SK-N-SH (cell line): ENCODE measurements at regions not wholly inside any gene's neighbourhood (a gene's known extent, or its start where the extent isn't known, plus 50 kb on each side); places are given as distances from the start of the nearest gene placed in this dataset.
A peak's percentile ranks its signal among the peaks of the same experiment; 100 is the strongest.

Experiments used
- CTCF ChIA-PET: fragments of 300-600, 350-600 bp; formaldehyde crosslinking; extraction: SDS; loops from one replicate; lab custom pipeline; 2021; lab: Yijun Ruan, JAX
- POLR2A ChIA-PET: fragments of 350-600 bp; sonication (Branson Sonifier 250); formaldehyde crosslinking; extraction: SDS; loops from one replicate; lab custom pipeline; 2020; ENCODE audit warnings: antibody characterized with exemption, inconsistent platforms; lab: Yijun Ruan, JAX
- DNase-seq: peaks from one replicate; pipeline ENCODE4 v3.0.0; 2012
- H2AFZ ChIP-seq: fragments of 200-600 bp; sonication (generic); 2 replicates; pipeline ENCODE4 v1.8.1; 2016; ENCODE audit warnings: antibody characterized with exemption, mild to moderate bottlenecking, low read depth
- H3F3A ChIP-seq: fragments of 200-600 bp; sonication (generic); replicated peaks from 2 replicates; pipeline ENCODE3; 2016; ENCODE audit warnings: antibody characterized with exemption, mild to moderate bottlenecking; ENCODE audit not compliant: insufficient read depth
- H3K27ac ChIP-seq, 2 experiments: fragments of 200-500 bp in 1 of 2; fragments of 200-600 bp in 1 of 2; sonication (Bioruptor generic) in 1 of 2; sonication (generic), shearing (Covaris generic) in 1 of 2; 2 replicates each; pipeline versions ENCODE4 v1.5.1 to v1.6.1; 2014 to 2016; ENCODE audit warnings: low read depth in 2 of 2, inconsistent platforms in 1 of 2, low read length in 1 of 2, mild to moderate bottlenecking in 1 of 2, mixed read lengths in 1 of 2
- H3K27me3 ChIP-seq: fragments of 200-600 bp; sonication (generic), shearing (Covaris generic); 2 replicates; pipeline ENCODE4 v1.6.1; 2016; ENCODE audit warnings: mixed run types; ENCODE audit not compliant: insufficient read depth
- H3K36me3 ChIP-seq, 2 experiments: fragments of 200-500 bp in 1 of 2; fragments of 200-600 bp in 1 of 2; sonication (Bioruptor generic) in 1 of 2; sonication (generic) in 1 of 2; replicated peaks in 1 of 2; 2 replicates each; pipeline versions ENCODE3 to v1.5.1; 2014 to 2016; ENCODE audit warnings: low read length in 1 of 2, mild to moderate bottlenecking in 1 of 2; ENCODE audit not compliant: insufficient read depth in 2 of 2, control insufficient read depth in 1 of 2
- H3K4me1 ChIP-seq, 2 experiments: fragments of 200-500 bp in 1 of 2; fragments of 200-600 bp in 1 of 2; sonication (Bioruptor generic) in 1 of 2; sonication (generic), shearing (Covaris generic) in 1 of 2; 2 replicates each; pipeline versions ENCODE4 v1.5.1 to v1.6.1; 2014 to 2016; ENCODE audit warnings: low read depth in 1 of 2, low read length in 1 of 2, mixed run types in 1 of 2; ENCODE audit not compliant: insufficient read depth in 2 of 2, control insufficient read depth in 1 of 2
- H3K4me2 ChIP-seq: fragments of 200-600 bp; sonication (generic), shearing (Covaris generic); 2 replicates; pipeline ENCODE4 v1.6.1; 2017; ENCODE audit warnings: mixed run types
- H3K4me3 ChIP-seq, 2 experiments: fragments of 200-500 bp in 1 of 2; fragments of 200-600 bp in 1 of 2; sonication (Bioruptor generic) in 1 of 2; sonication (generic), shearing (Covaris generic) in 1 of 2; 2 replicates each; pipeline versions ENCODE4 v1.5.1 to v1.8.1; 2014 to 2016; ENCODE audit warnings: low read depth in 2 of 2, inconsistent platforms in 1 of 2, low read length in 1 of 2, mild to moderate bottlenecking in 1 of 2, mixed read lengths in 1 of 2, moderate library complexity in 1 of 2
- H3K79me2 ChIP-seq: fragments of 200-600 bp; sonication (generic); 2 replicates; pipeline ENCODE4 v1.8.1; 2017; ENCODE audit warnings: mild to moderate bottlenecking; ENCODE audit not compliant: insufficient read depth
- H3K9ac ChIP-seq: fragments of 200-600 bp; sonication (generic); 2 replicates; pipeline ENCODE4 v1.6.1; 2017; ENCODE audit warnings: mixed run types
- H3K9me2 ChIP-seq: fragments of 200-600 bp; sonication (generic); 2 replicates; pipeline ENCODE4 v1.6.1; 2017; ENCODE audit warnings: mixed run types
- H3K9me3 ChIP-seq: fragments of 200-600 bp; sonication (generic); 2 replicates; pipeline ENCODE4 v1.6.1; 2017; ENCODE audit warnings: mixed run types, mild to moderate bottlenecking, moderate library complexity
- H4K20me1 ChIP-seq: fragments of 200-600 bp; sonication (generic); 2 replicates; pipeline ENCODE4 v1.6.1; 2017; ENCODE audit warnings: mild to moderate bottlenecking, mixed run types; ENCODE audit not compliant: insufficient read depth
- FOSL2 ChIP-seq: IDR thresholded peaks from 2 replicates; pipeline ENCODE4 v1.4.0; 2012; ENCODE audit warnings: low read depth, mild to moderate bottlenecking, moderate library complexity, borderline replicate concordance
- GATA2 ChIP-seq: sonication (generic); formaldehyde crosslinking; IDR thresholded peaks from 2 replicates; pipeline ENCODE4 v1.5.0; 2020; ENCODE audit warnings: mild to moderate bottlenecking, missing genetic modification reagents
- JUND ChIP-seq: IDR thresholded peaks from 2 replicates; pipeline ENCODE4 v1.4.0; 2012
- REST ChIP-seq: IDR thresholded peaks from 2 replicates; pipeline ENCODE4 v1.6.1; 2012; ENCODE audit warnings: mild to moderate bottlenecking, low read depth, low read length, moderate library complexity
- TCF12 ChIP-seq: IDR thresholded peaks from 2 replicates; pipeline ENCODE4 v1.4.0; 2012
- WGBS: methylation state at CpG from one replicate; pipeline ENCODE4 v1.1.6; 2017; ENCODE audit warnings: low lambda C conversion rate; 5-methylcytosine and 5-hydroxymethylcytosine counted together
- TF ChIP-seq, protein P1 (sequence below): fragments of 200-600 bp; sonication (generic); IDR thresholded peaks from 2 replicates; pipeline ENCODE4 v1.6.1; 2017; ENCODE audit warnings: antibody characterized with exemption, mild to moderate bottlenecking, moderate library complexity
- TF ChIP-seq, protein P2 (sequence below): IDR thresholded peaks from 2 replicates; pipeline ENCODE4; 2012

GRCh38 chr10:7027913-7028808 lies 382.7 kb downstream of the SFMBT2 start:
- Histone ChIP-seq H3K79me2 (no peaks in the 10 kb centered on the region), H3K4me2 (peak overlapping the region; percentile 44; the same call in 1 of the 2 replicates), H4K20me1 (no peaks in the 10 kb centered on the region), H3K27me3 (no peaks in the 10 kb centered on the region), H3K4me1 (no peaks in the 10 kb centered on the region; a peak in 1 of 4 replicates), H3F3A (peaks cover 8% of the 10 kb centered on the region), H3K27ac (peak overlapping the region in 1 of 2 experiments; percentile 51; a peak in 1 of 4 replicates), H3K9ac (no peak overlapping the region), H3K9me3 (no peaks in the 10 kb centered on the region), H2AFZ (no peak overlapping the region), H3K4me3 (no peak overlapping the region), H3K9me2 (no peaks in the 10 kb centered on the region), H3K36me3 (no peaks in the 10 kb centered on the region)
- peak; percentile 30; the same call in 1 of the 2 replicates for TF ChIP-seq FOSL2
- TF ChIP-seq, protein P1, sequence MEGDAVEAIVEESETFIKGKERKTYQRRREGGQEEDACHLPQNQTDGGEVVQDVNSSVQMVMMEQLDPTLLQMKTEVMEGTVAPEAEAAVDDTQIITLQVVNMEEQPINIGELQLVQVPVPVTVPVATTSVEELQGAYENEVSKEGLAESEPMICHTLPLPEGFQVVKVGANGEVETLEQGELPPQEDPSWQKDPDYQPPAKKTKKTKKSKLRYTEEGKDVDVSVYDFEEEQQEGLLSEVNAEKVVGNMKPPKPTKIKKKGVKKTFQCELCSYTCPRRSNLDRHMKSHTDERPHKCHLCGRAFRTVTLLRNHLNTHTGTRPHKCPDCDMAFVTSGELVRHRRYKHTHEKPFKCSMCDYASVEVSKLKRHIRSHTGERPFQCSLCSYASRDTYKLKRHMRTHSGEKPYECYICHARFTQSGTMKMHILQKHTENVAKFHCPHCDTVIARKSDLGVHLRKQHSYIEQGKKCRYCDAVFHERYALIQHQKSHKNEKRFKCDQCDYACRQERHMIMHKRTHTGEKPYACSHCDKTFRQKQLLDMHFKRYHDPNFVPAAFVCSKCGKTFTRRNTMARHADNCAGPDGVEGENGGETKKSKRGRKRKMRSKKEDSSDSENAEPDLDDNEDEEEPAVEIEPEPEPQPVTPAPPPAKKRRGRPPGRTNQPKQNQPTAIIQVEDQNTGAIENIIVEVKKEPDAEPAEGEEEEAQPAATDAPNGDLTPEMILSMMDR, result no peak
- TF ChIP-seq JUND, result 0 out of 2 replicates have a peak, but pooled peaks have one; percentile 25
- 42% methylated on average over 7 of the region's 7 CpGs for WGBS
- ChIA-PET CTCF (no interaction called here), POLR2A (no interaction called here)
- DNase-seq, result no peak

DNA sequence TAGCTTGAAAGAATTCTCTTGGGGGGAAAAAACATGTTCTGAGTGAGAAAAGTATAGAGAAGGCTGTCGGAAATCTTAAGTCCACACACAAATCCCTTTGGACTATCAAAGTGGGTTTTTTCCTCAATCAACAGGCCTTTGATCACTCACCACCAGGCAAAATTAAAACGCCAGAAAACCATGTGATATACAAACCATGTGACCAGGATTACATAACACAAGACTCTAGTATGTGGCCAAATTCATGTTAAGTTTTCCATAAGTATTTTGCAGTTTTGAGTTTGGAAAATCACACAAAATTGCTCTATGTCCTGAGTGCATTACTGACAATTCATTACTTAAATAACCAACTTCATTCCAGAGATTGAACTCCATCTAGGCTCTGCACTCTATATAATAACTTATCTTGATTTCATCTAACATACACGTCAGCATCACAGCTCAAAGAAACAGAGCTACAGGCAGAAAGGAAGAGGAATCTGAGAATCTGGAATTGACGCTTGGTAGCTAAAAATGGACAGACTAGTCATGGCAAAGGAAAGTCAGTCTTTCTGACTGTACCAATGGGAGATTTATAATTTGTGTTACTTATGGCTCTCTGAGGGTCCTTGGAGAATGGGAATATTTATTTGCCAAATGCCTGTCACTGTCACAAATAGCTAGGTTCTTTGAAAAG lies 383.5 kb downstream of the SFMBT2 start:
- peak; percentile 11 for DNase-seq
- ChIA-PET POLR2A (no interaction called here), CTCF (interaction anchor here (1.3 kb wide), 1 partner anchor 21 kb away, joined by 3 read pairs; no protein-coding TSS in a partner anchor)
- Histone ChIP-seq H3K27ac (peak overlapping the region in 1 of 2 experiments; percentile 51; a peak in 1 of 4 replicates), H3K9ac (no peak overlapping the region), H3K36me3 (no peaks in the 10 kb centered on the region), H3K9me3 (no peaks in the 10 kb centered on the region), H2AFZ (no peak overlapping the region), H3K4me3 (no peak overlapping the region), H3K27me3 (no peaks in the 10 kb centered on the region), H3K9me2 (no peaks in the 10 kb centered on the region), H4K20me1 (no peaks in the 10 kb centered on the region), H3F3A (peaks cover 8% of the 10 kb centered on the region), H3K79me2 (no peaks in the 10 kb centered on the region), H3K4me1 (no peaks in the 10 kb centered on the region; a peak in 1 of 4 replicates), H3K4me2 (no peak overlapping the region)
- TF ChIP-seq JUND (0 out of 2 replicates have a peak, but pooled peaks have one; percentile 9), GATA2 (CRISPR knock-in tag) (peak; percentile 26; the same call in 1 of the 2 replicates), REST (no peak), TCF12 (peak; percentile 51)
- TF ChIP-seq, protein P2, sequence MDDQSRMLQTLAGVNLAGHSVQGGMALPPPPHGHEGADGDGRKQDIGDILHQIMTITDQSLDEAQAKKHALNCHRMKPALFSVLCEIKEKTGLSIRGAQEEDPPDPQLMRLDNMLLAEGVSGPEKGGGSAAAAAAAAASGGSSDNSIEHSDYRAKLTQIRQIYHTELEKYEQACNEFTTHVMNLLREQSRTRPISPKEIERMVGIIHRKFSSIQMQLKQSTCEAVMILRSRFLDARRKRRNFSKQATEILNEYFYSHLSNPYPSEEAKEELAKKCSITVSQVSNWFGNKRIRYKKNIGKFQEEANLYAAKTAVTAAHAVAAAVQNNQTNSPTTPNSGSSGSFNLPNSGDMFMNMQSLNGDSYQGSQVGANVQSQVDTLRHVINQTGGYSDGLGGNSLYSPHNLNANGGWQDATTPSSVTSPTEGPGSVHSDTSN, result peak; percentile 47
- WGBS, result 24% methylated on average over 4 of the region's 4 CpGs
